Panc1 (cell line): ENCODE measurements at regions not wholly inside any gene's neighbourhood (a gene's known extent, or its start where the extent isn't known, plus 50 kb on each side); places are given as distances from the start of the nearest gene placed in this dataset.

Experiments used
- POLR2AphosphoS5 ChIP-seq: IDR thresholded peaks from 2 replicates; pipeline ENCODE4 v1.6.1; 2012; ENCODE audit warnings: mild to moderate bottlenecking, low read depth, low read length, moderate library complexity
- SIN3A ChIP-seq: IDR thresholded peaks from 2 replicates; pipeline ENCODE4 v1.6.1; 2012; ENCODE audit warnings: low read depth, mild to moderate bottlenecking, low read length, moderate library complexity, borderline replicate concordance; ENCODE audit not compliant: insufficient read depth
- TCF7L2 ChIP-seq: IDR thresholded peaks from 2 replicates; pipeline ENCODE4 v1.6.1; 2011; ENCODE audit warnings: mild to moderate bottlenecking, low read depth, low read length, inconsistent platforms
- TF ChIP-seq, protein P1 (sequence below): fragments of 450-650 bp; IDR thresholded peaks from 2 replicates; pipeline ENCODE4 v1.5.1; 2017; ENCODE audit warnings: mild to moderate bottlenecking
- TF ChIP-seq, protein P2 (sequence below), 2 experiments: IDR thresholded peaks; 2 replicates each; pipeline ENCODE4 v1.6.1; 2011 to 2012; ENCODE audit warnings: low read depth in 2 of 2, control low read depth in 1 of 2, low read length in 1 of 2, mild to moderate bottlenecking in 1 of 2, moderate library complexity in 1 of 2; ENCODE audit not compliant: insufficient read depth in 1 of 2

DNA sequence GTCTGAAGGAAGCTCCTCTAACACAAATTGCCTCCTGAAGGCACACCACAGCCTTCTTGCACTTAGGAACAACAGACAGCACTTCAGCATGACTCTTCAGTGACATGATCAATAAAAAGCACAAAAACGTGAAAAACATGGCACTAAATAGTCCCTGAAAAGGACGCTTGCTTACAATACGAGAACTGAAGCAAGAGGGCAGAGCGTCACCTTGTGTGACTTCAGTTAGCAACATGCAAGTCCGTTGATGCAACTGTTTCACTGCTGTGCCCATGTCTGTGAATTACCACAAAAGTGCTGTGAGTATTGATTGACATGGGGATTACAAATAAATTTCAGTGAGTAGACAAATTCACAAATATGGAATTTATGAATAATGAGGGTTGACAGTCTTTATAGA is 219.9 kb upstream of the GAS1 start:
- TF ChIP-seq, protein P1, sequence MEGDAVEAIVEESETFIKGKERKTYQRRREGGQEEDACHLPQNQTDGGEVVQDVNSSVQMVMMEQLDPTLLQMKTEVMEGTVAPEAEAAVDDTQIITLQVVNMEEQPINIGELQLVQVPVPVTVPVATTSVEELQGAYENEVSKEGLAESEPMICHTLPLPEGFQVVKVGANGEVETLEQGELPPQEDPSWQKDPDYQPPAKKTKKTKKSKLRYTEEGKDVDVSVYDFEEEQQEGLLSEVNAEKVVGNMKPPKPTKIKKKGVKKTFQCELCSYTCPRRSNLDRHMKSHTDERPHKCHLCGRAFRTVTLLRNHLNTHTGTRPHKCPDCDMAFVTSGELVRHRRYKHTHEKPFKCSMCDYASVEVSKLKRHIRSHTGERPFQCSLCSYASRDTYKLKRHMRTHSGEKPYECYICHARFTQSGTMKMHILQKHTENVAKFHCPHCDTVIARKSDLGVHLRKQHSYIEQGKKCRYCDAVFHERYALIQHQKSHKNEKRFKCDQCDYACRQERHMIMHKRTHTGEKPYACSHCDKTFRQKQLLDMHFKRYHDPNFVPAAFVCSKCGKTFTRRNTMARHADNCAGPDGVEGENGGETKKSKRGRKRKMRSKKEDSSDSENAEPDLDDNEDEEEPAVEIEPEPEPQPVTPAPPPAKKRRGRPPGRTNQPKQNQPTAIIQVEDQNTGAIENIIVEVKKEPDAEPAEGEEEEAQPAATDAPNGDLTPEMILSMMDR, result no peak
- TF ChIP-seq POLR2AphosphoS5 (no peak), SIN3A (no peak), TCF7L2 (no peak)
- TF ChIP-seq, protein P2, sequence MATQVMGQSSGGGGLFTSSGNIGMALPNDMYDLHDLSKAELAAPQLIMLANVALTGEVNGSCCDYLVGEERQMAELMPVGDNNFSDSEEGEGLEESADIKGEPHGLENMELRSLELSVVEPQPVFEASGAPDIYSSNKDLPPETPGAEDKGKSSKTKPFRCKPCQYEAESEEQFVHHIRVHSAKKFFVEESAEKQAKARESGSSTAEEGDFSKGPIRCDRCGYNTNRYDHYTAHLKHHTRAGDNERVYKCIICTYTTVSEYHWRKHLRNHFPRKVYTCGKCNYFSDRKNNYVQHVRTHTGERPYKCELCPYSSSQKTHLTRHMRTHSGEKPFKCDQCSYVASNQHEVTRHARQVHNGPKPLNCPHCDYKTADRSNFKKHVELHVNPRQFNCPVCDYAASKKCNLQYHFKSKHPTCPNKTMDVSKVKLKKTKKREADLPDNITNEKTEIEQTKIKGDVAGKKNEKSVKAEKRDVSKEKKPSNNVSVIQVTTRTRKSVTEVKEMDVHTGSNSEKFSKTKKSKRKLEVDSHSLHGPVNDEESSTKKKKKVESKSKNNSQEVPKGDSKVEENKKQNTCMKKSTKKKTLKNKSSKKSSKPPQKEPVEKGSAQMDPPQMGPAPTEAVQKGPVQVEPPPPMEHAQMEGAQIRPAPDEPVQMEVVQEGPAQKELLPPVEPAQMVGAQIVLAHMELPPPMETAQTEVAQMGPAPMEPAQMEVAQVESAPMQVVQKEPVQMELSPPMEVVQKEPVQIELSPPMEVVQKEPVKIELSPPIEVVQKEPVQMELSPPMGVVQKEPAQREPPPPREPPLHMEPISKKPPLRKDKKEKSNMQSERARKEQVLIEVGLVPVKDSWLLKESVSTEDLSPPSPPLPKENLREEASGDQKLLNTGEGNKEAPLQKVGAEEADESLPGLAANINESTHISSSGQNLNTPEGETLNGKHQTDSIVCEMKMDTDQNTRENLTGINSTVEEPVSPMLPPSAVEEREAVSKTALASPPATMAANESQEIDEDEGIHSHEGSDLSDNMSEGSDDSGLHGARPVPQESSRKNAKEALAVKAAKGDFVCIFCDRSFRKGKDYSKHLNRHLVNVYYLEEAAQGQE (IDR thresholded peaks at IDR 0.05; ENCODE audit: insufficient read depth in 1 of 2, low read depth in 2 of 2, low read length in 1 of 2), result no peak
